ENCODE measurements at regions not wholly inside any gene's neighbourhood (a gene's known extent, or its start where the extent isn't known, plus 50 kb on each side); places are given as distances from the start of the nearest gene placed in this dataset.

GRCh38 chr1:208595745-208596144 is 351.6 kb upstream of the PLXNA2 start:
- Histone ChIP-seq H3K4me3 (ENCODE audit: insufficient read depth, low read depth, low read length) (no peak overlapping the region), H3K27me3 (ENCODE audit: insufficient read depth, low read length) (no peaks in the 10 kb centered on the region), H3K79me2 (ENCODE audit: insufficient read depth, low read length) (no peaks in the 10 kb centered on the region), H3K9ac (ENCODE audit: low read length) (no peak overlapping the region), H4K20me1 (ENCODE audit: insufficient read depth, low read length) (no peaks in the 10 kb centered on the region), H3K4me2 (ENCODE audit: low read length) (no peak overlapping the region), H3K36me3 (ENCODE audit: insufficient read depth, low read length) (no peaks in the 10 kb centered on the region), H3K9me3 (ENCODE audit: insufficient read depth, low read depth, low read length) (no peaks in the 10 kb centered on the region), H3K27ac (ENCODE audit: low read depth, low read length) (no peak overlapping the region), H3K4me1 (ENCODE audit: insufficient read depth, low read length) (no peaks in the 10 kb centered on the region), H2AFZ (ENCODE audit: low read depth, low read length) (no peak overlapping the region)
- DNase-seq (ENCODE audit: low read depth) (peak; percentile 43), FAIRE-seq (no peak)
- TF ChIP-seq CTCF (IDR thresholded peaks at IDR 0.05; ENCODE audit: insufficient read depth, low read depth, low read length) (no peak), EZH2 (IDR thresholded peaks at IDR 0.05; ENCODE audit: insufficient read depth, low read length) (no peak)
- Mint-ChIP-seq H3K27ac (ENCODE audit: unreplicated experiment) (no peak overlapping the region), H3K27me3 (ENCODE audit: low read depth, unreplicated experiment) (peaks cover under 1% of the 10 kb centered on the region), H3K36me3 (ENCODE audit: low read depth, unreplicated experiment) (no peaks in the 10 kb centered on the region), H3K4me1 (ENCODE audit: low read depth, unreplicated experiment) (peaks cover 15% of the 10 kb centered on the region), H3K9me3 (ENCODE audit: unreplicated experiment) (no peaks in the 10 kb centered on the region), H3K4me3 (ENCODE audit: unreplicated experiment) (no peak overlapping the region)

GRCh38 chr1:208597571-208597970 is 353.4 kb upstream of the PLXNA2 start:
- H3K9me3 Mint-ChIP-seq (ENCODE audit: unreplicated experiment): no peaks in the 10 kb centered on the region
- no peak overlapping the region for H3K27ac Mint-ChIP-seq (ENCODE audit: unreplicated experiment)

More at GRCh38 chr1:208597571-208597970, 353.4 kb upstream of the PLXNA2 start:
- no peaks in the 10 kb centered on the region for H3K4me1 ChIP-seq (ENCODE audit: insufficient read depth, low read length)
- H3K27me3 ChIP-seq (ENCODE audit: insufficient read depth, low read length): no peaks in the 10 kb centered on the region
- FAIRE-seq: no peak
- no peak for DNase-seq (ENCODE audit: low read depth)
- Mint-ChIP-seq H3K36me3 (ENCODE audit: low read depth, unreplicated experiment) (no peaks in the 10 kb centered on the region), H3K27me3 (ENCODE audit: low read depth, unreplicated experiment) (no peaks in the 10 kb centered on the region), H3K4me1 (ENCODE audit: low read depth, unreplicated experiment) (peaks cover 26% of the 10 kb centered on the region), H3K4me3 (ENCODE audit: unreplicated experiment) (no peak overlapping the region)
- H4K20me1 ChIP-seq (ENCODE audit: insufficient read depth, low read length): no peaks in the 10 kb centered on the region
- no peaks in the 10 kb centered on the region for H3K9me3 ChIP-seq (ENCODE audit: insufficient read depth, low read depth, low read length)
- H3K9ac ChIP-seq (ENCODE audit: low read length): no peak overlapping the region
- H2AFZ ChIP-seq (ENCODE audit: low read depth, low read length): no peak overlapping the region
- H3K79me2 ChIP-seq (ENCODE audit: insufficient read depth, low read length): no peaks in the 10 kb centered on the region
- no peak overlapping the region for H3K27ac ChIP-seq (ENCODE audit: low read depth, low read length)
- TF ChIP-seq CTCF (IDR thresholded peaks at IDR 0.05; ENCODE audit: insufficient read depth, low read depth, low read length) (no peak), EZH2 (IDR thresholded peaks at IDR 0.05; ENCODE audit: insufficient read depth, low read length) (no peak)
- H3K4me2 ChIP-seq (ENCODE audit: low read length): no peak overlapping the region
- H3K4me3 ChIP-seq (ENCODE audit: insufficient read depth, low read depth, low read length): no peak overlapping the region
- H3K36me3 ChIP-seq (ENCODE audit: insufficient read depth, low read length): no peaks in the 10 kb centered on the region
